ENCODE measurements at regions not wholly inside any gene's neighbourhood (a gene's known extent, or its start where the extent isn't known, plus 50 kb on each side); places are given as distances from the start of the nearest gene placed in this dataset.

- Histone ChIP-seq H3K27me3 (no peaks in the 10 kb centered on the region), H3K27ac (no peak overlapping the region), H3K36me3 (ENCODE audit: low read depth, missing control alignments) (no peaks in the 10 kb centered on the region), H3K9me3 (no peaks in the 10 kb centered on the region), H3K4me1 (no peaks in the 10 kb centered on the region), H3K4me3 (no peak overlapping the region)
- DNase-seq = no peak
- WGBS, 2 donors = 68 to 87% methylated on average over 3 of the region's 3 CpGs
- TF ChIP-seq POLR2A (IDR thresholded peaks at IDR 0.05) = no peak
- TF ChIP-seq, protein P1, sequence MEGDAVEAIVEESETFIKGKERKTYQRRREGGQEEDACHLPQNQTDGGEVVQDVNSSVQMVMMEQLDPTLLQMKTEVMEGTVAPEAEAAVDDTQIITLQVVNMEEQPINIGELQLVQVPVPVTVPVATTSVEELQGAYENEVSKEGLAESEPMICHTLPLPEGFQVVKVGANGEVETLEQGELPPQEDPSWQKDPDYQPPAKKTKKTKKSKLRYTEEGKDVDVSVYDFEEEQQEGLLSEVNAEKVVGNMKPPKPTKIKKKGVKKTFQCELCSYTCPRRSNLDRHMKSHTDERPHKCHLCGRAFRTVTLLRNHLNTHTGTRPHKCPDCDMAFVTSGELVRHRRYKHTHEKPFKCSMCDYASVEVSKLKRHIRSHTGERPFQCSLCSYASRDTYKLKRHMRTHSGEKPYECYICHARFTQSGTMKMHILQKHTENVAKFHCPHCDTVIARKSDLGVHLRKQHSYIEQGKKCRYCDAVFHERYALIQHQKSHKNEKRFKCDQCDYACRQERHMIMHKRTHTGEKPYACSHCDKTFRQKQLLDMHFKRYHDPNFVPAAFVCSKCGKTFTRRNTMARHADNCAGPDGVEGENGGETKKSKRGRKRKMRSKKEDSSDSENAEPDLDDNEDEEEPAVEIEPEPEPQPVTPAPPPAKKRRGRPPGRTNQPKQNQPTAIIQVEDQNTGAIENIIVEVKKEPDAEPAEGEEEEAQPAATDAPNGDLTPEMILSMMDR (IDR thresholded peaks at IDR 0.05) = no peak
- intact Hi-C loops (cut with DNase I; ENCODE audit: low total_unique reads) = no loop called here
Observed at GRCh38 chr13:22053053-22053452, 382.2 kb downstream of the FGF9 start.

GRCh38 chr13:22055259-22055658, 384.4 kb downstream of the FGF9 start:
- no peak for DNase-seq
- intact Hi-C loops (cut with DNase I; ENCODE audit: low total_unique reads) = no loop called here
- TF ChIP-seq, protein P1 (IDR thresholded peaks at IDR 0.05) = no peak
- TF ChIP-seq POLR2A (IDR thresholded peaks at IDR 0.05) = no peak
- WGBS, 2 donors = 66 to 69% methylated on average over 5 of the region's 5 CpGs
- Histone ChIP-seq H3K4me1 (no peaks in the 10 kb centered on the region), H3K36me3 (ENCODE audit: low read depth, missing control alignments) (no peaks in the 10 kb centered on the region), H3K9me3 (no peaks in the 10 kb centered on the region), H3K27me3 (no peaks in the 10 kb centered on the region), H3K27ac (no peak overlapping the region), H3K4me3 (no peak overlapping the region)

GRCh38 chr13:22060187-22060586, 389.3 kb downstream of the FGF9 start:
- TF ChIP-seq, protein P1 (IDR thresholded peaks at IDR 0.05) = no peak
- no peak for TF ChIP-seq POLR2A (IDR thresholded peaks at IDR 0.05)
- Histone ChIP-seq H3K4me1 (no peaks in the 10 kb centered on the region), H3K9me3 (no peaks in the 10 kb centered on the region), H3K36me3 (ENCODE audit: low read depth, missing control alignments) (no peaks in the 10 kb centered on the region), H3K4me3 (no peak overlapping the region), H3K27ac (no peak overlapping the region), H3K27me3 (no peaks in the 10 kb centered on the region)
- intact Hi-C loops (cut with DNase I; ENCODE audit: low total_unique reads) = no loop called here
- WGBS, 2 donors = 53 to 66% methylated on average over 6 of the region's 6 CpGs
- no peak for DNase-seq

GRCh38 chr13:22061371-22061805, 390.5 kb downstream of the FGF9 start:
- Histone ChIP-seq H3K4me1 (no peaks in the 10 kb centered on the region), H3K9me3 (no peaks in the 10 kb centered on the region), H3K27ac (no peak overlapping the region), H3K36me3 (ENCODE audit: low read depth, missing control alignments) (no peaks in the 10 kb centered on the region), H3K27me3 (no peaks in the 10 kb centered on the region), H3K4me3 (no peak overlapping the region)
- intact Hi-C loops (cut with DNase I; ENCODE audit: low total_unique reads) = no loop called here
- no peak for DNase-seq
- WGBS, 2 donors = 77 to 84% methylated on average over 8 of the region's 8 CpGs
- no peak for TF ChIP-seq POLR2A (IDR thresholded peaks at IDR 0.05)
- TF ChIP-seq, protein P1 (IDR thresholded peaks at IDR 0.05) = no peak

GRCh38 chr13:22061806-22062391, 391.0 kb downstream of the FGF9 start:
- Histone ChIP-seq H3K4me1 (no peaks in the 10 kb centered on the region), H3K27me3 (no peaks in the 10 kb centered on the region), H3K36me3 (ENCODE audit: low read depth, missing control alignments) (no peaks in the 10 kb centered on the region), H3K9me3 (no peaks in the 10 kb centered on the region), H3K4me3 (no peak overlapping the region), H3K27ac (no peak overlapping the region)
- 68 to 76% methylated on average over 7 of the region's 7 CpGs for WGBS, 2 donors
- no peak for TF ChIP-seq POLR2A (IDR thresholded peaks at IDR 0.05)
- TF ChIP-seq, protein P1 (IDR thresholded peaks at IDR 0.05) = no peak
- DNase-seq = no peak
- intact Hi-C loops (cut with DNase I; ENCODE audit: low total_unique reads) = no loop called here

Measured in testis (tissue), 2 donors.